Umbilical cord (tissue), 1 donor: ENCODE measurements at regions not wholly inside any gene's neighbourhood (a gene's known extent, or its start where the extent isn't known, plus 50 kb on each side); places are given as distances from the start of the nearest gene placed in this dataset.

Experiments
- DNase-seq: peaks from one replicate; pipeline ENCODE4 v3.0.0-alpha.2; 2015; ENCODE audit warnings: low spot score

DNA sequence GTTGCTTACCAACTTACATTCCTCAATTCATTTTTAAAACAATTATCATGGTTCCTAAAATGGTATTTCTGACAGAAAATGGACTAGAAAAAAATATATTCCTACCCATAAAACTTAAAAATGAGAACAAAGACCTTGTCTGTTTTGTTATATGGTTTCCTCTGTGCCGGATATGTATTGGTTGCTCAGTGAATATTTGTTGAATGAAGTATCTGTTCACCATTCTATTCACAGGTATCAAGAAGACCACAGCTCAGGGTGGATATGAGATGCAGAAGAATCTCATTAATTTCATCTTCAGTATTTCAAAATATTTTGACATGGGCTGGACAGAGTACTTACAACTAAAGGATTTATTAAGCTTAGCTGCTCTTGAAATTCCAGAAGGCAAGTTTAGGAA lies 58.1 kb downstream of the TUSC7 start:
- no peak for DNase-seq

DNA sequence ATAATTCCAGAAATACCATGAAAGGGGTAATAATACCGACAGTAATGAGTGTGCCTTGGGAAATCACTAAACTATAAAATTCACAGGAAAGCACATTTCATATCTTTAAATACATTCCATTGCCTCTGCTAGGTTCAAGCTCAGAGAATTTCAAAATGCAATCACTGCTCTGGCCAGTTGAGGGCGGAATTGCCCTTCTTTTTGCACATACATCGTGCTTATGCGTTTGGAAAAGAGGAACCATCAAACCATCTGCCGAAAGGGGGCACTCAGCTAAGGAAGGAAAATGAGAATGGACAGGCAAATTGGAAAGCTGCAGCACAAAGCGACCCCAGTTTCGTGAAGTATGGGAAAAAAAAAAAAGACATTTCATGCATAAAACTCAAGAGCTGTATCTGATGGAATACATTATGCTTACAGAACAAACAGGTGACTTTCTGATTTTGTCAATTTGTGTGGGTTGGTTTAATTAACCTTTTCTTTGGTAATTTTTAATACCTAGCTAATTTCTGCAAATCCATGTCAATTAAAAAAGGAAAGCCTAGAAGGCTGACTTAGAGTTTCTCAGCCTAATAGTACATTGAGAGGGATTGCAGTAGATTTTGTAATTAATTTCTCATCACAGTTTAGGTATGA lies 61.4 kb downstream of the TUSC7 start:
- peak; percentile 89 for DNase-seq

DNA sequence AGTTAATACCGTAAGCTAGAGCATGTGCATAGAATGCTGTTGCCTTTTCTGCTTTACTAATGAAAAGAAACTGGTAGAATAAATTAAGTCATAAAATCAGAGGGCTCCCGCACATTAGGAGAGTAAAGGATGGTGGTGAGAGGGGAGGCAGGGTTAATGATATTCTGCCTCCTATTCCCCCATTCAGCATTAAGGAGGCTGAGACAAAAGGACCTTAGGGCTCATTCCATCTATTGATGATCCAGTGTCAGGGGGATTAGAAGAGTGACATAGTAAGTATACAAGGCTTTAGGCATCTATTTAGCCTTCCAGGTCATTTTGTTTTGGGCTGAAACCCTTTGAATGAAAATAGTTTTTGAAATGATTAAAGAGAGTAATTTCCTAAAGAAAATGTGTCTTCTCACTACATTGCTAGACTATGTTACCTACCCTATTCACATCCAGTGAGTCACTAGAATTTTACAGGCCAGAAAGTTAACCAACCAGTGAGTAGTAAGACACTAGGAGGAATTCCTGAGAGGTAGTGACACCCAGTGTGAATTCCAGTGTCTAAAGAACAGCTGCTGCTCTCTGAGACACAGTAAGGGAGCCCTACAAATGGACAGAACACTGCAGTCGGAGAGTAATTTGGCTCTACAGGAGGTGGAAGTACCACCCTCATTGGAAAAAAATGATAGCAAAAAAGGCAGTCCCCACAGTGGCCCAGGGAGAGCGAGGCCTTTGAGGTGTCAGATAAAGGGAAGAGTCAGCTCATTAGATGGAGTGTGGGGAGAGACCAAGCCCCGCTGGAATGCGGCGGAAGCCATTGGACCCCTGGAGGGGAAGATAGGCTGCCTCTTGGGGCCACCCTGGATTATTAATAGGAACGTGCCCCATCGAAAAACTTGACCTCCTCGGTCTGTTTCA lies 67.6 kb downstream of the TUSC7 start:
- DNase-seq = no peak

DNA sequence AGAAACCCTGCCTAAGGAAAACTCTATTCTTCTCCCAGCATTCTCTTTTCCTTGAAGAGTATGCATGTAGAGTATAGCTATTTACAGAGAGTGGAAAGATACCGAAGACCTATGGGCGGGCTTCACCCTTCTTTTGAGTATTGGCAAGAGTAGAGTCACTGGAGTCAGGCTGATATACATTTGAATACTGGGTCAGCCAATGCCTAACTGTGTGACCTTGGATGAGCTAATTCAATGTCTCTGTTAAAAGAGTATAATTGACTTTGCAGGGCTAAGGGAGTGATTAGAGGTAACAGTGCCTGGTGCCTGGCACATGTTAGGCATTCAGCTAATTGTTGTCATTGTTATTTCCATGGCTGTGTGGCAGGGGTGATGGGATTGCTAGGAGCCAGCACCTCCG lies 75.6 kb downstream of the TUSC7 start:
- DNase-seq = no peak

DNA sequence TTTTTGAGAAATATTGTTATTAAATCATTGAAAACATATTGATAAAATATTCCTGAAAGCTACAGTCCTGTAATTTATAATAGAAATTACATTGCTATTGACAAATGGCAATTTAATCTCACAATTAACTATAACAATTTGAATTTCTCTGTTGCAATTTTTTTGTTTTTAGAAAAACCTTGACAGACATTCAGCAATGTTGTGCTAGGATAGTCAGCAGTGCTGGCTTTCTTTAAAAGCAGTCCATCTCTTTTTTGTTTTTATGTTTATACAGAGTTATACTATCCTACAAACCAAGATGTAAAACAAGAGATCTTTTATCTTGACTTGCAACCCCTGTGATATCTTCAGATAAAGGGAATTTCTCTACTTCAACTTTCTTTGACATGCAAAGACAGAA lies 93.1 kb downstream of the TUSC7 start:
- no peak for DNase-seq

DNA sequence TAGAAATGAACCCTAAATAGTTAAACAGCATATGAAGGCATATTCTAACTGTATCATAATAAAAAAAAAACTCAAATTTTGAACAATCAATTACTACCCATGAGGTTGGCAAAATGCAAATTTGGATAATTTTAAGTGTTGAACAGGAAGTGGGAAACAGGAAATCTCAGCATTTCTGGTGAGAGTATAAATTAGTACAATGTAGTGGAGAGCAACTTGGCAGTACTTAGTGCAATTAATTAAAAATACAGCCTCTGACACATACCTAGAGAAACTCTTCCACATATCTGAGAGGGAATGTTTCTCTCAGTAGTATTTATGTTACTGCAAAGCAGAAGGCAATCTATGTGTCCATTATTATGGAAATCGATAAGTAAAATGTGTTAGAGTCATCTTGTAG lies 96.8 kb downstream of the TUSC7 start:
- DNase-seq = no peak

DNA sequence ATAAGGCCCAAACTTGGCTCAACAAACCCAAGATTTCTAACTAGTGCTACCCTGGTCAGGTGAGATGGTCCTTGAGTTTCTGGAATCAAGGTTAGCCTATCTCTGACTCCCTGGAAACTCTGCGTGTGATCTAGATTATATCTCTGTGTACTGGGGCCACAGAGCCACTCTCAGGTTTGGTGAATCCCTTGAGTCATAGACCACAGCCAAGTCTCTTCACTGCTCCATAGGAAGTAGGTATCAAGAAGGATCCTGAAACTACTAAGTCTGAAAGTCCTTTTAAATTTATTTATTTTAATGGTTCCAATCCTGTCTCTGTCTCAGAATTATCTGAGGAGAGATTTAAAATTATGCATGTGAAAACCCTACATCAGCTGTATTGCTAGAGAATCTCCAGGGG lies 99.1 kb downstream of the TUSC7 start:
- DNase-seq = no peak

DNA sequence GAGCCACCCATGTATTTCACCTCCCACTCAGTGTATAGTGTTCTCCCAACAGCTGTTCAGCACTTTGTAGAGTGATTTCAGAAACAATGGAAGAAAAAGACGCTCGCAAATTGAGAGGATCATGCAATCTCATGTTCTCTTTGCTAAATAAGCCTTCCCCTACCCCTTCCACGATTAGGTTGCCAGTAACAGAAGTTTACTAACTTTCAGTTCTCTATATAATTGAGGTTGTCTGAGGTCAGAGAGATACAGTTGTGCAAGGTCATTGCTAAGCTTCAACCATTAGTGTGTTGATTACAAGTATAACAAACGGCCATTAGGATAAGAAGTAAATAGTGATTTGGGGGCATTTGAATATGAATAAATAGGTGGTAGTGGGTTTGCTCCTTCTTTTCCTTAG lies 99.6 kb downstream of the TUSC7 start:
- DNase-seq = no peak

DNA sequence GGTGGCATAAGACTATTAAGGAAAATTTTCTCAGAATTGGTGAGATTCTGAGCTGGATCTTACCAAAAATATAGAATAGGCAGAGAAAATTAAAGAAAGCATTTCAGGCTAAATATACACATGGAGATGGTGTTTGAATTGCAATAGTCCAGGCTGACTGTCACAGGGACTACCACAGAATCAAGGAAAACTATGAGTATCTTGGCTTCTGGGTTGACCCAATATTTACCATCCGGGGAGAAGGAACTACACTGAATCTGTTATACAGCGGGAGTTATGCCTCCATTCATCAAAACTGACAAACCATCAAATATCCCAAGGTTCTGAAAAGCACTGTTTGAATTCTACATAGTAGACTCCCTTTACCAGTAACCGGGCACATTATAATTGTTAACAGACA lies 102.2 kb downstream of the TUSC7 start:
- no peak for DNase-seq

DNA sequence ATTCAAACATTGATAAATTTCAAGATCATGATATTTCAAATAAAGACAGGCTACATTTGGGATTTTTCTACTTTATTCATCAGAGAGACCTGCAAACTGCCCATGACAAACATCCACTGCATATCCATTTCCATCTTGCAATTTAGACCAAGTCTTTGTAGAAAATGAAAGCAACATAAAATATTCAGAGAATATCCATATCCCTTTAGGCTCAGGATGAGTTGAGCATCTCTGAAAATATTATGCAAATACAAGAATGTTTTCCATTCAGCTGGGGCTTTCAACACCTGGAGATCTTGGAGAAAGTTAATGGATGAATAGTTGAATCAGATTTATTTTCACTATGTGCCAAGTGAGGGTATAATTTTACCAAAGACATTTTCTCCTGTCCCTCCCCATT lies 103.4 kb downstream of the TUSC7 start:
- no peak for DNase-seq

DNA sequence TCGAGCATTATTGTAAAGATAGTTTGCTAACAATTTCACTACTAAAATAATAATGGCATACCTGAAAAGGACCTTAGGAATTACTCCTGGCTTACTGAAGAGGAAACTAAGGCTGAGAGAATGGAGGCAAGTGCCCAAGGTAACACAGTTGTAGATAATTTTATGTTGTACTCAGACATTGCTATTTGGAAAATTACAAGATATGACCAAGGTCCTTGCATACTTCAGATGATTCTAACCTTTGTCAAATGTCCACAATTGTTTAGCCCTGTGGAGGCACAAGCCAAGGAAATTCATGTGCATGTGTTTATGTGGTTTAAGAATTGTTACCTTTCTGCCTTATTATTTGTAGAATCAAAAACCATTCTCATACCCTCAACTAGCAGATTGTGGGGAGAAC lies 105.7 kb downstream of the TUSC7 start:
- no peak for DNase-seq

DNA sequence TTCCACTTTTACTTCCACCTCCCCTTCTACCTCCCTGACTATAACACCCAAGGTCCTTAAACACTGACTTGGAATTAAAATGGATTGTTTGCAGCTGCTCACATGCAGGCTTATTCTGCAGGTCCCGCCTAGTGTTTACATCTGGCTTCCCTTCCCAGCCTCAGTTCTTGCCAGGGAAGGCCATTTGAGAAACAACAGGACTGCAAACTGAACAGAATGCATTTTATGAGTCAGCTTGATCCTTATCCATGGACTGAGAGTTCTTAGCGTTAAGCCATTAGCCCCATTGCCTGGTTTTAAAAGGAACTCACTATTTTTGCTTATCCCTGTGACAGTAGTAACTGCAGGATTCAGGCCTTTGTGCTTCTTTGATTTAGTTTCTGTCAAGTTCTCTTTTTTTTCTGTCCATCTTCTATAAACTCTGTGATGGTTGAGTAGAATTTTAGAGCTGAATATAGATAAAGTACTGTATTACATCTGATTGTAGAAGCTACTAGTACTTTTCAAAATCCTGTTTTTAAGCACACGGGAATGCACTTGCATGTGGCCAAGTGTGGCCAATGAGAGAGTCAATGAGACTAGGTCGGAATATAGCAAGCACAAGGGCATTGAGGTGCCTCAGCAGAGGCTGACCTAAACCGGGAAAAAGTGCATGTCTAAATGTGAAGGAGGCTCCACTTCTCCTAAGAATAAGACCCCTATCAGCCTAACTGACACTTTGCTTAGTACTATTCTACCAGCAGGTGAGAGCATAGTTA lies 106.4 kb downstream of the TUSC7 start:
- peak; percentile 95 for DNase-seq

DNA sequence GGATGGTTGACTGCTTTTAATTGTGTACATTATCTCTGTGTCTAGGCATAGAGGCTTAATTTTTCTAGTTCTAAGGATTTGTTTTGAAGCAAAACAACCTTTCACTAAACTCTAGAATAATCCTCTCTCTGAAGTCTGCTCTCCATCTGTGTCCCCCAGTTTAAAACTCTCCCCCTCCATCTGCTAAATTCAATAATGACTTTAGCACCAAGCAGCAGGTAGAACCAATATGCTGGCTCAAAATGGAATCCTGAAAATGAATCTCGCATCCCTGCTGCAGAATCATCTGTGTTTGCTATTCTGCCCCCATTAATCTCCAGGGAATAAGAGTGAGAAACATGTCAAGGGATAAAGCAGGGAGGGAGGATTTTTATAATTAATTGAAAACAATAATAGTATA lies 111.8 kb downstream of the TUSC7 start:
- DNase-seq = no peak

DNA sequence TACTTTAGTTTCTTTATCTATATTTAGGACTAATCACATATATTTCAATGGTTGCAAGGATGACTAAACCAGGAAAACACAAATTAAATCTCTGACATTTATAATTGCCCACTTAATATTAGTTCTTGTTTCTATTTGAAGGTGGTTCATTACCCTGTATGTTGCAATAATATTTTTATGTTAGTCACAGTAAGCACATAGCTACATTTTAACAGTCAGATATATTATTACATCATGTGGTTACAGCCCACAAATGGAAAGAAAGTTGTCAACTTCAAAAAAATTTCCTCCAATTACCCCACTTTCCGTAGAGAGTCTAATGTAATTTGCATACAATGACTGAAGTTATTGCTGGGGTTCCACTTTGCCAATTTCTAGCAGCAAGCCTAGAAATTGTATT lies 114.6 kb downstream of the TUSC7 start:
- DNase-seq = no peak

DNA sequence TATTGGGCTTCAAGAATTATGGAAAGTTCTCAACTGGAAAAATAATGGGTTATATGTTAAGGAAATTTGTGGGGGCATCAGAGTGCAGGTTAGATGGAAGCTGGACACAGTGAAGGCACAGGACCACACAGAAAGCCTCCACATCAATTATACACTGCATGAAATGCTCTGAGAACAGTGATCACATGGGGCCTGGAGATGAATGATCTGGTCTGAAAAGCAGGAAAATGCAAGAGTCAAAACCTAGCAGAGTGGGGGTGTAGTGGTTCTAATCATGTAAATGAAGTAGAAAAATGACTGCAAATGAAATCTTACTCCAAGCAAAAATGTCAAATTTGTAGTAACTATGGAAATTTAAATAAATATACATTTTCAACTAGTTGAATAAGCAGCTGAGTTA lies 123.6 kb downstream of the TUSC7 start:
- DNase-seq = no peak

DNA sequence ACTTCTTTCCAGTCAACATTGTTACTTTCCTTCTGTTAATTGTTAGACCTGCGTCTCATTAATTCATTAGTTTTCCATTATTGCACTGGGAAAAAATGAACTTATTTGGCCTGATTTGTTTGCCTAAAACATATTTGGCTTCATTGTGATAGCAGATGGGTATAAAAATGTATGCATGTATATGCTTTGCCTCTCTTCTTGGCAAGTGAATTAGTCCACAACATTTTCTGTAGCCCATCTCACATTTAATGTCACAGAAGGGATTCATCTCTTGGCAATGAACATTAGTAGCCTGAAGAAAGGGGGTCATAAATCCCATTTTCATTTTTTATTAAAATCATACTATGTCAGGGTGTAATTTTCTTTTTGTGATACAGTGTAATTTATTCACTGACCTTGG lies 125.2 kb downstream of the TUSC7 start:
- no peak for DNase-seq

DNA sequence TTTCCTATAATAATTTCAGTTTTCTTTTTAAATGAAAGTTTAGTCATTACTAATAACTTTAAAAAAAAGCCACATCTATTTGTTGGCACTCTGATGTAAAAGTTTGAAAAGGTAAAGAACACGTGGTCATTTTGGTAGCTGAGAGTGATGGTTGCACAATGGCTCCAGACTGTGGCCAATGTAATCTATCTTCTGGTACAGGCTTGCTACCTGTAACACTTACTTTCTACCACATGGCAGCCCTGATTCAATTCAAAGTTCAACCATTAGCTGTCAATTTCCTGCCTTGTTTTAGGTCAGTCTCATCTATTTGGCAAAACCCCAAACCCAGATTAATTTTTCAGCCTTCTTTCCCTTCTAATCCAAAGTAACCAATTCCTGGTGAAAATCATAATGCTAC lies 126.1 kb downstream of the TUSC7 start:
- no peak for DNase-seq

DNA sequence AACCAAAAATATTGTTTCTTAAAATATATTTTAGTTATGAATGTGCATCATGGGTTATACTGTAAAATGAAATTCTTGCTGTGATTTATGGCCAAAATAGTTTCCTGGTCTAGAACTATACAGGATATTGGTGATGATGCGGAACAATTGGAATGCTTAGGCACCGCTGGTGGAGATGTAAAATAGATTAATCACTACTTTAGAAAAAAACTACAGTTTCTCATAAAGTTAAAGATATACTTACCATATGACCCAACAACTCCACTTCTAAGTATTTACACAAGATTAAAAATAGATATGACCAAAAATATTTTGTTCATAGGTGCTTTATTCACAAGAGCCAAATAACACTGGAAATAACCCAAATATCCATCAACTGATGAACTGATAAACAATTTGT lies 126.7 kb downstream of the TUSC7 start:
- DNase-seq = no peak

DNA sequence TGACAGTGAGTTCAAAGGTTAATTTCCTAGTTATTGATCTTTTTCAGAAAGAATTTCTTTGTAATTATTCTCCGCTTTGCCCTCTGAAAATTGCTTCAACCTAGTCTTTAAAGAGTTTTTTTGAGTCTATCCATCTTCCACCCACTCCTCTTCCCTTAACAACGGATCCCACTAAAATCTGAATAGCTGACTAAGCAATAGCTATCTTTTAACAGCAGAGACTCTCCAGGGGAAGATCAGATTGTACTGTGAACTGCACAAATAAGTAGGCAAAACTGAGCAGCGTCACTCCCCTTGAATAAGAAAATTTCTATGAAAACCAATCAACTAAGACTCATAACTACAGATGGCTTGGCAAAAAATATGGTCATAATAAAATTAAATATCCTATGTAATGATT lies 127.9 kb downstream of the TUSC7 start:
- DNase-seq = no peak

DNA sequence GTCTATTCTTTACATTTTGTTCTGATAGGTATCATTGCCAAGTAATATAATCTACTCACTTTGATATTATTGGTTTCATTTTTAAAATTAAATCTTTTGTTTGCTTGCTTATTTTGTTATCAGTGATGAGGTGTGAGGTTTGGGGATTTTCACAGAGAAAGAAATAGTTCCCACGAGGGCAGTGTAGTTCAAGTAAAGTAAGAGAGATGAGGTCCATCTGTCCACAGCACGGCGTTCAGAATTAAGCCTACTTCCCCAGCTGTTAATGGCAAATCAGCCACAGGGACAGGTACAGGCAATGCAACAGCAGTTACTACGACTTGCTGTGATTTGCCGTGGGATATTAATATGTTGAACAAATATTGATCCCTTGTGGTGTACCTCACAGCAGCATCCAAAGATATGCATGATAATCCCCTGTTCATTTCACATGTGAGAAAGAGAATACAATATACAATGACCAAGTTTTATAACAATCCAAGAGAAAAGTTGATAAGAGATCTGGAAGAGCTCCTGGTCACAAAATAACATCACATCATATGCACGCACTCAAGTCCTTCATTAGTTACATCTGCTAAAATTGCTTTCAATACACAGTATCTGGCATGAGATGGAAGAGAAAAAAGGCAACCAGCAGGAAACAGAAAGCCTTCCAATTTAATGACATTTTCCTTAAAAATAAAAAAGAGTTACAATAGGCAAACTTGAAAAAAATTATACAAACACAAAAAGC lies 131.6 kb downstream of the TUSC7 start:
- DNase-seq = no peak

DNA sequence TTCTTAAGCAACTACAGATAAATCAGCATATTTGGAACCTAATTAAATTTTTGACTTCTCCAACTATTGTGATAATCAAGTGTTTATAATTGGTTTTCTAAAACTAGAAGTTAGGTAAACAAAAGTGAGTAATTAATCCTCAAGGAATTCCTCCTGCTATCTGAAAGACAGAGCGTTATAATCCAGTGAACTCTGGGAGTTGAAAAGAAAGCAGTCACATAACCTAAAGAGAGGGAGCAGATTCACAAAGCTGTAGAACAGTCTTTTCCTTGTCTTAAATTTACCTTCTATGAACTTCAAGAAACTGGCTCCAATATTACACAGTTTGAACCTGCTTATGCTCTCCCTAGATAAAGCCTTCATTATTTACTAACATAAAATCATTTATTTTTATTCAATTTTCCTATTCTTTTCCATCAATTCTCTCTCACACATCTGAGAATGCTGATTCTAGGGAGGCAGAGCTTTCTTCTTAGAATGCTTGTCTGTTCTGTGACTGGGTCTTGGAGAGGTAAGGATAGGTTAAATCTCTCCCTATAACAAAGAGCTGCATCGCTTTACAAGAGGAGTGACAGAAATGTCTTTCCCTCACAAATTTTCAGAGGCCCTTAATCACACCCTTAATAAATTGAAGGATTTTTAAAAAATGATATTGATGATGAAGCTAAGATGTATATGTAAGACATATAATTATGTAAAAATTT lies 132.8 kb downstream of the TUSC7 start:
- no peak for DNase-seq
